Lower leg skin (tissue), 4 donors: ENCODE measurements at regions not wholly inside any gene's neighbourhood (a gene's known extent, or its start where the extent isn't known, plus 50 kb on each side); places are given as distances from the start of the nearest gene placed in this dataset.

Experiments used
- DNase-seq, 2 donors: peaks; one replicate each; pipeline ENCODE4 v3.0.0-alpha.2; 2019; ENCODE audit warnings: low spot score in 2 of 2
- H3K4me3 ChIP-seq: fragments of 200-600 bp; sonication (generic); 2 replicates; pipeline ENCODE4 v1.5.1; 2017; ENCODE audit warnings: mild to moderate bottlenecking, low read depth; ENCODE audit not compliant: poor library complexity, severe bottlenecking
- CTCF ChIP-seq, 3 donors: fragments of 450-650 bp; IDR thresholded peaks; one replicate each; pipeline ENCODE4 v1.5.1; 2016; ENCODE audit warnings: antibody characterized with exemption in 3 of 3, mild to moderate bottlenecking in 3 of 3, moderate library complexity in 2 of 3
- POLR2A ChIP-seq, 2 donors: fragments of 450-650 bp; IDR thresholded peaks; one replicate each; pipeline ENCODE4 v1.6.1; 2016 to 2017; ENCODE audit warnings: antibody characterized with exemption in 2 of 2, mild to moderate bottlenecking in 1 of 2, moderate library complexity in 1 of 2
- WGBS, 2 donors: methylation state at CpG; one replicate each; pipeline ENCODE4 v1.1.5; 2018; 5-methylcytosine and 5-hydroxymethylcytosine counted together
- intact Hi-C: fragments of 100-400 bp; cut with DNase I; formaldehyde crosslinking; loops from one replicate; pipeline ENCODE4 v1.15.0; 2023; ENCODE audit warnings: low total_unique reads

- intact Hi-C loops = no loop called here
- no peak for DNase-seq
- TF ChIP-seq CTCF (IDR thresholded peaks at IDR 0.05) (no peak), POLR2A (IDR thresholded peaks at IDR 0.05) (no peak)
- H3K4me3 ChIP-seq = no peak overlapping the region
- 45 to 53% methylated on average over 2 of the region's 2 CpGs for WGBS, 2 donors
Observed at GRCh38 chr5:118379470-118379869, 608.9 kb downstream of the DTWD2 start.

- DNase-seq = no peak
- no peak for TF ChIP-seq CTCF (IDR thresholded peaks at IDR 0.05)
- TF ChIP-seq POLR2A (IDR thresholded peaks at IDR 0.05) = no peak
- intact Hi-C loops = no loop called here
- 64 to 74% methylated on average over 1 of the region's 1 CpG for WGBS, 2 donors
- H3K4me3 ChIP-seq = no peak overlapping the region
Observed at GRCh38 chr5:118378959-118379358, 609.4 kb downstream of the DTWD2 start.

GRCh38 chr5:118377420-118377819, 610.9 kb downstream of the DTWD2 start:
- DNase-seq = no peak
- no peak for TF ChIP-seq CTCF (IDR thresholded peaks at IDR 0.05)
- TF ChIP-seq POLR2A (IDR thresholded peaks at IDR 0.05) = no peak
- intact Hi-C loops = no loop called here
- no peak overlapping the region for H3K4me3 ChIP-seq

GRCh38 chr5:118371973-118372831, 616.1 kb downstream of the DTWD2 start:
- TF ChIP-seq CTCF (IDR thresholded peaks at IDR 0.05) = no peak
- TF ChIP-seq POLR2A (IDR thresholded peaks at IDR 0.05) = no peak
- H3K4me3 ChIP-seq = no peak overlapping the region
- 41 to 61% methylated on average over 3 of the region's 3 CpGs for WGBS, 2 donors
- intact Hi-C loops = no loop called here
- DNase-seq = no peak

- intact Hi-C loops = no loop called here
- TF ChIP-seq POLR2A (IDR thresholded peaks at IDR 0.05) (no peak), CTCF (IDR thresholded peaks at IDR 0.05) (no peak)
- no peak overlapping the region for H3K4me3 ChIP-seq
- DNase-seq = no peak
- WGBS, 2 donors = 90 to 94% methylated on average over 3 of the region's 3 CpGs
Observed at GRCh38 chr5:118366429-118366828, 621.9 kb downstream of the DTWD2 start.

- no peak for DNase-seq
- WGBS, 2 donors = 83 to 92% methylated on average over 4 of the region's 4 CpGs
- H3K4me3 ChIP-seq = no peak overlapping the region
- TF ChIP-seq POLR2A (IDR thresholded peaks at IDR 0.05) (no peak), CTCF (IDR thresholded peaks at IDR 0.05) (no peak)
- intact Hi-C loops = no loop called here
Observed at GRCh38 chr5:118365718-118366117, 622.6 kb downstream of the DTWD2 start.
